Neural progenitor cell (in vitro differentiated cells): ENCODE measurements at regions not wholly inside any gene's neighbourhood (a gene's known extent, or its start where the extent isn't known, plus 50 kb on each side); places are given as distances from the start of the nearest gene placed in this dataset.
"Not testable (repeated sequence)": the region's sequence is repeated elsewhere in the genome, so short reads cannot be mapped to it uniquely, and the experiment has no call there.

Source experiments
- DNase-seq: peaks from one replicate; pipeline ENCODE4 v3.0.0-alpha.2; 2016; ENCODE audit warnings: low spot score
- H2AFZ ChIP-seq: fragments of 200-600 bp; sonication (generic); replicated peaks from 2 replicates; pipeline ENCODE4 v1.6.1; 2016; ENCODE audit warnings: antibody characterized with exemption
- H3F3A ChIP-seq: fragments of 200-600 bp; sonication (generic); 2 replicates; pipeline ENCODE4 v1.6.1; 2016; ENCODE audit warnings: antibody characterized with exemption, low read depth
- H3K27ac ChIP-seq: fragments of 200-600 bp; sonication (generic); 2 replicates; pipeline ENCODE4 v1.5.1; 2016; ENCODE audit warnings: mild to moderate bottlenecking
- H3K27me3 ChIP-seq: fragments of 200-600 bp; sonication (generic); 2 replicates; pipeline ENCODE4 v1.6.1; 2016; ENCODE audit warnings: mild to moderate bottlenecking, moderate library complexity
- H3K36me3 ChIP-seq: fragments of 200-600 bp; sonication (generic); 2 replicates; pipeline ENCODE4 v1.5.1; 2016
- H3K4me1 ChIP-seq: fragments of 200-600 bp; sonication (generic); 2 replicates; pipeline ENCODE4 v1.6.1; 2016; ENCODE audit warnings: mixed run types
- H3K4me2 ChIP-seq: fragments of 200-600 bp; sonication (generic); 2 replicates; pipeline ENCODE4 v1.6.1; 2016
- H3K4me3 ChIP-seq: fragments of 200-600 bp; sonication (generic); 2 replicates; pipeline ENCODE4 v1.5.1; 2016
- H3K79me2 ChIP-seq: fragments of 200-600 bp; sonication (generic); 2 replicates; pipeline ENCODE4 v1.6.1; 2016; ENCODE audit warnings: low read depth
- H3K9ac ChIP-seq: fragments of 200-600 bp; sonication (generic); 2 replicates; pipeline ENCODE4 v1.6.1; 2016
- H3K9me3 ChIP-seq: fragments of 200-600 bp; sonication (generic); 2 replicates; pipeline ENCODE4 v1.5.1; 2016; ENCODE audit warnings: low read depth
- H4K20me1 ChIP-seq: fragments of 200-600 bp; sonication (generic); 2 replicates; pipeline ENCODE4 v1.6.1; 2016; ENCODE audit warnings: low read depth
- H3K27ac Mint-ChIP-seq: 3 replicates; pipeline ENCODE4 v1.8.0; 2021; ENCODE audit warnings: mixed read lengths
- H3K27me3 Mint-ChIP-seq: 2 replicates; pipeline ENCODE4 v1.8.0; 2022; ENCODE audit warnings: low read depth, mild to moderate bottlenecking, inconsistent platforms, moderate library complexity, mixed read lengths; ENCODE audit not compliant: insufficient read depth
- H3K36me3 Mint-ChIP-seq: 3 replicates; pipeline ENCODE4 v1.8.0; 2021; ENCODE audit warnings: mixed read lengths
- H3K4me1 Mint-ChIP-seq: 3 replicates; pipeline ENCODE4 v1.8.0; 2021; ENCODE audit warnings: mixed read lengths
- H3K4me3 Mint-ChIP-seq: 3 replicates; pipeline ENCODE4 v1.8.0; 2021; ENCODE audit warnings: mild to moderate bottlenecking, moderate library complexity, mixed read lengths
- H3K9me3 Mint-ChIP-seq: 3 replicates; pipeline ENCODE4 v1.8.0; 2020; ENCODE audit warnings: mixed read lengths
- CTCF ChIP-seq: fragments of 200-600 bp; sonication (generic); IDR thresholded peaks from 2 replicates; pipeline ENCODE4 v1.5.1; 2017; ENCODE audit warnings: antibody characterized with exemption, mild to moderate bottlenecking
- EZH2 ChIP-seq: fragments of 200-600 bp; sonication (generic); IDR thresholded peaks from 2 replicates; pipeline ENCODE4 v1.6.1; 2017; ENCODE audit warnings: antibody characterized with exemption, mild to moderate bottlenecking, moderate library complexity
- EZH2phosphoT487 ChIP-seq: fragments of 200-600 bp; sonication (generic); IDR thresholded peaks from 2 replicates; pipeline ENCODE4 v1.6.1; 2017; ENCODE audit warnings: antibody characterized with exemption

DNA sequence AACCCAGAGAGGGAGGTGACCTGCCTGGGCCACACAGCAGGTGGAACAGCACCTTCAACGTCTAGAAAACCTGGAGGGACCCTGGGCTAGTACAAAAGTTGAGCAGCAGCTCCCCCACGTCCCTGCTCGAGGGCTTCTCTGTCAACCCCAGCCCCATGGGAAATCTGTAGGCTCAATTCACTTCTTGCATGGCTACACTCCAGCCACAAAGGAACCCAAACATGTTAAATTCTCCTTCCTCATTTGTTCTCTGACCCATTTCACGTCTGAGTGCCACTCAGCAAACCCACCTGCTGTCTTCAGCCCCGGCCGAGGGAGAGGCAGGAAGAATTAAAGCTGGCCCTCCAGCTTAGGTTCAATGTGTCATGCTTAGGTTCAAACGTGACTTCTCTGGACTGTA, 418.5 kb downstream of the MIAT start:
- H4K20me1 ChIP-seq = no peaks in the 10 kb centered on the region
- H3F3A ChIP-seq = peaks cover 7% of the 10 kb centered on the region
- H3K9me3 ChIP-seq = no peaks in the 10 kb centered on the region
- peak overlapping the region; percentile 46 for H3K4me3 Mint-ChIP-seq
- peaks cover 6% of the 10 kb centered on the region for H3K4me1 ChIP-seq
- no peaks in the 10 kb centered on the region for H3K79me2 ChIP-seq
- no peak overlapping the region for H3K4me2 ChIP-seq
- H3K27me3 Mint-ChIP-seq = peaks cover 10% of the 10 kb centered on the region
- H3K36me3 Mint-ChIP-seq = no peaks in the 10 kb centered on the region
- H3K9me3 Mint-ChIP-seq = no peaks in the 10 kb centered on the region
- no peak overlapping the region for H3K4me3 ChIP-seq
- H2AFZ ChIP-seq = no peak overlapping the region
- no peak overlapping the region for H3K27ac ChIP-seq
- no peak for DNase-seq
- no peak overlapping the region for H3K27ac Mint-ChIP-seq
- no peaks in the 10 kb centered on the region for H3K36me3 ChIP-seq
- no peak for TF ChIP-seq EZH2
- TF ChIP-seq CTCF = no peak
- no peak for TF ChIP-seq EZH2phosphoT487
- H3K27me3 ChIP-seq = peaks cover 15% of the 10 kb centered on the region
- peaks cover 19% of the 10 kb centered on the region for H3K4me1 Mint-ChIP-seq
- no peak overlapping the region for H3K9ac ChIP-seq

DNA sequence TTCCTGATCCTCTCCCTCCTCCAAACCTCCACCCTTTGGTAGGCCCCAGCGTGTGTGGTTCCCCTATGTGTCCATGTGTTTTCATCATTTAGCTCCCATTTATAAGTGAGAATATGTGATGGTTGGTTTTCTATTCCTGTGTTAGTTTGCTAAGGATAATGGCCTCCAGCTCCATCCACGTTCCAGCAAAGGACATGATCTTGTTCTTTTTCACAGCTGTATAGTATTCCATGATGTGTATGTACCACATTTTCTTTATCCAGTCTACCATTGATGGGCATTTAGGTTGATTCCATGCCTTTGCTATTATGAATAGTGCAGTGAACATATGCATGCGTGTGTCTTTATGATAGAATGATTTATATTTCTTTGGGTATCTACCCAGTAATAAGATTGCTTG, 420.7 kb downstream of the MIAT start:
- H2AFZ ChIP-seq, DNase-seq, H3K4me2 ChIP-seq: not testable (repeated sequence)

GRCh38 chr22:27080036-27080578, 422.7 kb downstream of the MIAT start:
- Histone ChIP-seq H3K4me3 (no peak overlapping the region), H4K20me1 (no peaks in the 10 kb centered on the region), H3K9ac (no peak overlapping the region), H2AFZ (no peak overlapping the region), H3K36me3 (no peaks in the 10 kb centered on the region), H3K27ac (no peak overlapping the region), H3F3A (no peaks in the 10 kb centered on the region), H3K4me2 (no peak overlapping the region), H3K79me2 (no peaks in the 10 kb centered on the region), H3K27me3 (peaks cover 15% of the 10 kb centered on the region), H3K4me1 (no peaks in the 10 kb centered on the region), H3K9me3 (no peaks in the 10 kb centered on the region)
- TF ChIP-seq CTCF = no peak
- no peak for TF ChIP-seq EZH2phosphoT487
- TF ChIP-seq EZH2 = no peak
- DNase-seq = no peak
- Mint-ChIP-seq H3K36me3 (no peaks in the 10 kb centered on the region), H3K9me3 (no peaks in the 10 kb centered on the region), H3K4me1 (peaks cover 19% of the 10 kb centered on the region), H3K27me3 (peaks cover 6% of the 10 kb centered on the region), H3K4me3 (no peak overlapping the region), H3K27ac (no peak overlapping the region)

More for the DNA sequence above, 420.7 kb downstream of the MIAT start:
- H4K20me1 ChIP-seq, H3K27ac ChIP-seq, H3K9ac ChIP-seq, H3K36me3 Mint-ChIP-seq, H3K79me2 ChIP-seq, H3K9me3 ChIP-seq, H3K9me3 Mint-ChIP-seq, H3K36me3 ChIP-seq, H3F3A ChIP-seq, H3K4me3 Mint-ChIP-seq, H3K4me3 ChIP-seq, H3K27me3 Mint-ChIP-seq, H3K27ac Mint-ChIP-seq, H3K4me1 ChIP-seq: not testable (repeated sequence)
- H3K4me1 Mint-ChIP-seq = peaks cover 21% of the 10 kb centered on the region
- H3K27me3 ChIP-seq = peaks cover 15% of the 10 kb centered on the region

GRCh38 chr22:27080863-27081262, 423.5 kb downstream of the MIAT start:
- H4K20me1 ChIP-seq = no peaks in the 10 kb centered on the region
- no peaks in the 10 kb centered on the region for H3F3A ChIP-seq
- no peak overlapping the region for H3K27ac ChIP-seq
- no peaks in the 10 kb centered on the region for H3K9me3 ChIP-seq
- H3K4me3 Mint-ChIP-seq = no peak overlapping the region
- H3K4me3 ChIP-seq = no peak overlapping the region
- no peak overlapping the region for H2AFZ ChIP-seq
- TF ChIP-seq EZH2 (no peak), CTCF (no peak), EZH2phosphoT487 (no peak)
- no peak overlapping the region for H3K27ac Mint-ChIP-seq
- H3K9me3 Mint-ChIP-seq = no peaks in the 10 kb centered on the region
- peaks cover 15% of the 10 kb centered on the region for H3K27me3 ChIP-seq
- no peaks in the 10 kb centered on the region for H3K36me3 Mint-ChIP-seq
- no peaks in the 10 kb centered on the region for H3K36me3 ChIP-seq
- H3K4me2 ChIP-seq = no peak overlapping the region
- no peak overlapping the region for H3K9ac ChIP-seq
- H3K4me1 ChIP-seq = no peaks in the 10 kb centered on the region
- peaks cover 24% of the 10 kb centered on the region for H3K4me1 Mint-ChIP-seq
- DNase-seq = no peak
- H3K27me3 Mint-ChIP-seq = peaks cover 6% of the 10 kb centered on the region
- no peaks in the 10 kb centered on the region for H3K79me2 ChIP-seq
